GM18519 (cell line): ENCODE measurements at regions not wholly inside any gene's neighbourhood (a gene's known extent, or its start where the extent isn't known, plus 50 kb on each side); places are given as distances from the start of the nearest gene placed in this dataset.
"Not testable (repeated sequence)": the region's sequence is repeated elsewhere in the genome, so short reads cannot be mapped to it uniquely, and the experiment has no call there.

Experiments used
- ATAC-seq: cut with Tn5 transposase; IDR thresholded peaks from one replicate; pipeline ENCODE4 v1.9.1; 2021; ENCODE audit warnings: mild to moderate bottlenecking, moderate library complexity; ENCODE audit not compliant: unreplicated experiment, low FRiP score

- ATAC-seq: no peak
These were observed 1643.1 kb upstream of the CELF4 start for GRCh38 chr18:39208729-39209128.

- ATAC-seq: no peak
These were observed 1642.6 kb upstream of the CELF4 start for GRCh38 chr18:39208190-39208589.

GRCh38 chr18:39206398-39207103 lies 1641.0 kb upstream of the CELF4 start:
- ATAC-seq: not testable (repeated sequence)

- no peak for ATAC-seq
These were observed 1640.1 kb upstream of the CELF4 start for GRCh38 chr18:39205565-39206195.

GRCh38 chr18:39200153-39200552 lies 1634.6 kb upstream of the CELF4 start:
- ATAC-seq: no peak

- no peak for ATAC-seq
These were observed 1633.7 kb upstream of the CELF4 start for GRCh38 chr18:39199231-39199855.

- no peak for ATAC-seq
These were observed 1632.8 kb upstream of the CELF4 start for GRCh38 chr18:39198376-39198775.

- ATAC-seq: no peak
These were observed 1626.3 kb upstream of the CELF4 start for GRCh38 chr18:39191931-39192330.

- no peak for ATAC-seq
These were observed 1625.5 kb upstream of the CELF4 start for GRCh38 chr18:39191058-39191457.

- ATAC-seq: no peak
These were observed 1624.9 kb upstream of the CELF4 start for GRCh38 chr18:39190508-39190907.

GRCh38 chr18:39188278-39188677 lies 1622.7 kb upstream of the CELF4 start:
- ATAC-seq: no peak

- no peak for ATAC-seq
These were observed 1620.4 kb upstream of the CELF4 start for GRCh38 chr18:39186008-39186407.

- no peak for ATAC-seq
These were observed 1618.6 kb upstream of the CELF4 start for GRCh38 chr18:39184176-39184575.

- ATAC-seq: no peak
These were observed 1612.6 kb upstream of the CELF4 start for GRCh38 chr18:39178166-39178565.

- ATAC-seq: no peak
These were observed 1607.3 kb upstream of the CELF4 start for GRCh38 chr18:39172695-39173421.

- no peak for ATAC-seq
These were observed 1603.1 kb upstream of the CELF4 start for GRCh38 chr18:39168723-39169122.

GRCh38 chr18:39167990-39168389 lies 1602.4 kb upstream of the CELF4 start:
- ATAC-seq: no peak

- no peak for ATAC-seq
These were observed 1601.2 kb upstream of the CELF4 start for GRCh38 chr18:39166776-39167175.

GRCh38 chr18:39162013-39162827 lies 1596.6 kb upstream of the CELF4 start:
- no peak for ATAC-seq

GRCh38 chr18:39149211-39149806 lies 1583.7 kb upstream of the CELF4 start:
- ATAC-seq: no peak
